Urothelium cell line (cell line): ENCODE measurements at regions not wholly inside any gene's neighbourhood (a gene's known extent, or its start where the extent isn't known, plus 50 kb on each side); places are given as distances from the start of the nearest gene placed in this dataset.
"Not testable (repeated sequence)": the region's sequence is repeated elsewhere in the genome, so short reads cannot be mapped to it uniquely, and the experiment has no call there.

Experiments
- DNase-seq: peaks from one replicate; pipeline ENCODE4 v3.0.0; 2011; ENCODE audit warnings: low spot score, mixed read lengths
- FAIRE-seq: peaks from 2 replicates; lab custom pipeline; 2011; peaks lifted over from hg19 to GRCh38; lab: Jason Lieb, UNC

- no peak for DNase-seq
- FAIRE-seq: no peak
Observed at GRCh38 chr11:87779276-87780067, 395.8 kb downstream of the RAB38 start.

GRCh38 chr11:87778357-87778756, 396.9 kb downstream of the RAB38 start:
- FAIRE-seq: no peak
- DNase-seq: peak; percentile 47

DNA sequence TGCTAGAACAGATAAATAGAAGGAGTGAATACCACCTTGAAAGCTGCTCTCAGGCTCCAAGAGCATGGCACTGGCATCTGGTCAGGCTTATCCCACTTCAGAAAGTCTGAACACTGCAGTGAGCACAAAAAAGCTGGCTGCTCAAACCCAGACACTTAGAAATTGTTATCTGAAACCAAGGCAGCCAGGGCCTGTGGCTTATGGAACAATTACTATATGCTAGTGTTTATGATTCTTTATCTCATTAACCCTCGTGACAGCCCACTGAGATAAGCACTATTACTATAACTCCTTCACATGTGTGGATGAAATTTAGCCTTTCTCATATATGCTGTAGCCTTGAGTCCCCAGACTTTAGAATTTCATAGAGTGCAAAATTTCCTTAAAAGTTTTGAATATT, 400.2 kb downstream of the RAB38 start:
- FAIRE-seq: no peak
- DNase-seq: no peak

DNA sequence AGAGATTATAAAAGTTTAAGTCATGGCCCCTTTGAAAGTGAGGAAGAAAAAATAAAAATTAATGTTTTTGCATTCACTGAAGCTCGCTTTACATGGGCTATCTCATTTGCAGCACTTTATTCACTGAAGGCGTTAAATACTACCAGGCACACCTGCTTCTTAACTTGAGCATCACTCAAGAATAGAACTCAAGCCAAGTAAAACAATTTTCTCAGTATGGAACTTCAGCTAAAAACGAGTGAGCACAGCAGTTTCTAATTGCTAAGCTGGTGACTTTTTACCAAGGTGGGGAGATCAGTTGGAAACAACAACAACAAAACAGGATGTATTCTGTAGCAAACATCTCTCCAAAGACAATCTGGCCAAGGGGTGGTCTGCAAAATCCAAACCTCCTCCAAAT, 405.6 kb downstream of the RAB38 start:
- DNase-seq: no peak
- no peak for FAIRE-seq

GRCh38 chr11:87767615-87768014, 407.6 kb downstream of the RAB38 start:
- no peak for FAIRE-seq
- DNase-seq: no peak

DNA sequence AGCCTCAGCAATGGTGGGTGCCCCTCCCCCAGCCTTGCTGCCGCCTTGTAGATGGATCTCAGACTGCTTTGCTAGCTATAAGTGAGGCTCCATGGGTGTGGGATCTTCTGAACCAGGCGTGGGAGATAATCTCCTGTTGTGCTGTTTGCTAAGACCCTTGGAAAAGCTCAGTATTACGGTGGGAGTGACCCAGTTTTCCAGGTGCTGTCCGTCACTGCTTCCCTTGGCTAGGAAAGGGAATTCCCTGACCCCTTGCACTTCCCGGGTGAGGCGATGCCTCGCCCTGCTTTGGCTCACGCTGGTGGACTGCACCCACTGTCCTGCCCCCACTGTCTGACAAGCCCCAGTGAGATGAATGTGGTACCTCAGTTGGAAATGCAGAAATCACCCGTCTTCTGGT, 411.2 kb downstream of the RAB38 start:
- DNase-seq, FAIRE-seq: not testable (repeated sequence)

DNA sequence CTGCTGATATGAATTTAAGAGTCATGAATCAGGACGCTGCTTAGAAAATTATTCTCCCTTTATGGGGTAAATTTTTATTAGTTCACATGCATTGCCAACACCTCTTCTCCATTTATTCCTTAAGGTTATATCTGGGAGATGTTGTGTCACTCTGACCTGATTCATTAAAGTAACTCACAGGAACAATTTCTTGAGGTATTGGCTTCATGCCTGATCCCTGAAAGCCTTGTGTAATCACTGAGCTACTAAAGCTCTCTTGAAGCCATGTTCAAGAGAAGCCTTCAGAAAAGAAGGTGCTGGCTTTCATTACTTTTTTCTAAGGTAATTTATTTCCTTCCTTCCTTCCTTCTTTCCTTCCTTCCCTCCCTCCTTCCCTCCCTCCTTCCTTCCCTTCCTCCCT, 420.6 kb downstream of the RAB38 start:
- DNase-seq (no peak), FAIRE-seq (no peak)

- no peak for FAIRE-seq
Observed at GRCh38 chr11:87753143-87753542, 422.1 kb downstream of the RAB38 start.

GRCh38 chr11:87743007-87743406, 432.2 kb downstream of the RAB38 start:
- DNase-seq (no peak), FAIRE-seq (no peak)

More at GRCh38 chr11:87753143-87753542, 422.1 kb downstream of the RAB38 start:
- no peak for DNase-seq

DNA sequence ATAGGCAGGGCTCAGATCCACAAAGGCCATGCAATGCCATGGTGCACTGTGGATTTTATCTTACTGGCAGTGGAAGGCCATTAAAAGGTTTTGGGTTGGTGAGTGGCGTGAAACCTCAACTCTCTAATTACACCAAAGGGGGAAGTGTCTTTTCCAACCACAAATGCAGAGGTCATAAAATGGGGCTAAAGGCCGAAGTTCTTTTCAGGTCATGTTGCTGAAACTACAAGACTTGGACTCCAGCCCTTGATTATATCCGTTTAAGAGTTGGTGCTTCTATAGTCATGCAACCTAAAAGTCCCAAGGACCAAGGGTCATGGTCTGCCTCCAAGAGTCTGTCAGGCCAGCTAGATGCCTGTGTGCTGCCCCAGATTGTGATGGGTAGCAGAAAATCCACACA, 434.3 kb downstream of the RAB38 start:
- no peak for DNase-seq
- FAIRE-seq: no peak

- FAIRE-seq: no peak
- DNase-seq: no peak
Observed at GRCh38 chr11:87740451-87740850, 434.8 kb downstream of the RAB38 start.

DNA sequence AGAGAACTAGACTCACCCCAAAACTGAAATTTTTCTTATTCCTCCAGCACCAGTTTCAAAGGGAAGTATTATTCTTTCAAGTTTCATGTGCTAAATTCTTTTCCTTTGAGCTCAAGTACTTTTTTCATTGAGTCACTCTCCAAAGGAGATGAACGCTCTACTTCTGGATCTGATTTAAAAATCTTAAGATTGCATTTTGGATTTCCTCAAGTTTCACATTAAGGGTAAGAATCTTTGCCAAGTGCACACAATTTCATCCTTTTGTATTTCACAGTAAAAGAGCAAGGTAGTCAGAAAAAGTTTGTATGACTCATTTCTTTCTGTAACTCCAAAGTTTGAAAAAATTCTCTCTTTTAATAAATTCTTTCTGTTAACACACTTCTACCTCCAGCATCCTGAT, 435.5 kb downstream of the RAB38 start:
- no peak for FAIRE-seq
- DNase-seq: no peak

DNA sequence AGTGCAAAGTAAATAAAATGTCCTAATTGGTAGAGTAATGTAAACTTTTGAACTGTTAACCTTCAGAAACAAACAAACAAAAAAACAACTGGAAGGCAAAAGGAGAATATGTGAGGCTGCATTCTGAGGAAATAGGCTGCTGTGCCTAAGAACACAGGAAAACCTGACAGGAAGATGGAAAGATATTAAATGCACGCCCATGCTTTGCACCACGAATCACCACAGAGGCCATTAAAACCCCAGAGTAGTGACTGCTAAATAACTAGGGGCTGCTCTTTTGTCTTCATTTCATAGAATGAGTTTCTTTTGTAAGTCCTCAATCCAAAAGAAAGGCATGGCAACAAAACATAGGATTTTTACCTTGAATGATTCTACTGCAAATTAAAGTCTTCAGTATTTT, 436.0 kb downstream of the RAB38 start:
- FAIRE-seq (no peak), DNase-seq (no peak)

DNA sequence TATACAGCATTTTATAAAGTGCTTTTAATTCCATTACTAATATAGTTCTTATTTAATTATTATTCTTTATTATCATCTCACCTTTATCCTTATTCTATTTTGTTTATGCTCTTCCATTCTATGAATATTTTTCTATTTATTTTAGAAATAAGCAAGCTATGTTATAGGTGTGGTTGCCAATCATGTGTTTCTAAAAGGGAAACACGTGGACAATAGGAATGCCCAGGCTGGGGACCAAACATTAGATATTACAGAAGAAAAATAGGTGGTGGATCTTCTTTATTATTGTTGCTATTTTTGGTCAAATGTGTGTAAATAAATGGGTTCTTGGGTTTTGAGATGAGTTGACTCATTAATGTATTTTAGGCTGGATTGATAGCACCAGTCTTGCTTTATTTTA, 438.3 kb downstream of the RAB38 start:
- FAIRE-seq: no peak
- no peak for DNase-seq

DNA sequence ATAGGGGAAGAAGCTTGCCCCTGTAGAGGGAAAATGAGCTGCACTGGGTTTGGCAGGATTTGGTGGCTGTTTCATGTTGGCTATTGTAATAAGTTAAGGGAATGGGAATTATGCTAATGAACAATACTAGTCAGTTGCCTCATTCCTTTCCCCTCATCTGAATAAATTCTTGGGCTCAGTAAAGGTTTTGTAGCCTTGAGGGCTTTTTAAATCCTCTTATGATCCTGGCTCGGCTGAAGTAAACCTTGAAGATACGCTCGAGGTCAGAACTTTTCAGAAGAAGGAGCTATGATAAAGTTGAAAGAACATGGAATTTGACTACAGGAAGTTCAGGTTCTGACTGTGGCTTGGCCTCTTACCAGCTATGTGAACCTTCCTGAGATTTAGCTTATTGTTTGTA, 448.7 kb downstream of the RAB38 start:
- DNase-seq (no peak), FAIRE-seq (no peak)

GRCh38 chr11:87724358-87724757, 450.9 kb downstream of the RAB38 start:
- no peak for FAIRE-seq
- no peak for DNase-seq

DNA sequence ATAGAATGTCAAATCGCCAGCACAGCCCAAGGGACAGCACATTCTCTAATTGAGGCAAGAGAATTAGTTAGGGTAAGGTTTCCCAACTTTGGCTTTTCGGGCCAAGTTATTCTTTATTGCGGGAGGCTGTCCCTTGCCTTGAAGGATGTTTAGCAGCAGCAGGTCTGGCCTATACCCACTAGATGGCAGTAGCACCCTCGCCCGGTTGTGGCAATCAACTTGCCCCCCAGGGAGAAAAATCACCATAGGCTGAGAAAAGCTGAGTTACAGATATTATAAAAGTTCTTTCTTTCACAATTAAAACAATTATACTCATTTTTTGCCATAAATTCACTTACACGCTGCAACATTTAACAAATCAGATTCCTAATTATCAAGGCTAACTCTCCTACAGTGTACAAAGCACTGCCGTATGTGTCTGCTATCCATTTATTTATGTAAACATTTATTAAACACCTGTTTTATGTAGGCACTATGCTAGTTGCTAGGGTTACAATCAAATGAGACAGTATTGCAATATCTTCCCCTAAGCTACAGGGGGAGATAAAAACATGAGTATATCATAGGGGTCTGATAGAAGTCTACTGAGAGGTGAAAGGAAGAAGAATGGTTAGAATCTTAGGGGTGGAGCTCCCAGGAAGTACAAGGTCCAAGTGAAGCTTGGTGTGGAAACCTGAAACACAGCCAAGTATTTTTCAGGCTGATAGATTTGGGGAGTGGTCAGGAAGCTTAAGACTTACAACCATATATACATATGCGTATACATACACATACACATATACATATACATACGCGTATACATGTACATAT, 452.3 kb downstream of the RAB38 start:
- FAIRE-seq: peak; percentile 17
- DNase-seq: peak; percentile 39

- FAIRE-seq: no peak
Observed at GRCh38 chr11:87719326-87720073, 455.7 kb downstream of the RAB38 start.

GRCh38 chr11:87712802-87713202, 462.4 kb downstream of the RAB38 start:
- FAIRE-seq: no peak

More at GRCh38 chr11:87719326-87720073, 455.7 kb downstream of the RAB38 start:
- no peak for DNase-seq

GRCh38 chr11:87712391-87712790, 462.9 kb downstream of the RAB38 start:
- FAIRE-seq (no peak), DNase-seq (no peak)

More at GRCh38 chr11:87712802-87713202, 462.4 kb downstream of the RAB38 start:
- no peak for DNase-seq

DNA sequence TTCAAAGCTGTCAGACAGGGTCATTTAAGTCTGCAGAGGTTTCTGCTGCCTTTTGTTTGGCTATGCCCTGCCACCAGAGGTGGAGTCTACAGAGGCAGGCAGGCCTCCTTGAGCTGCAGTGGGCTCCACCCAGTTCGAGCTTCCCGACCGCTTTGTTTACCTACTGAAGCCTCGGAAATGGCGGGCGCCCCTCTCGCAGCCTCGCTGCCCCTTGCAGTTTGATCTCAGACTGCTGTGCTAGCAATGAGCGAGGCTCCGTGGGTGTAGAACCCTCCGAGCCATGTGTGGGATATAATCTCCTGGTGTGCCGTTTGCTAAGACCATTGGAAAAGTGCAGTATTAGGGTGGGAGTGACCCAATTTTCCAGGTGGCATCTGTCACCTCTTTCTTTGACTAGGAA, 471.7 kb downstream of the RAB38 start:
- DNase-seq, FAIRE-seq: not testable (repeated sequence)
